GM19463 (cell line): ENCODE measurements at regions not wholly inside any gene's neighbourhood (a gene's known extent, or its start where the extent isn't known, plus 50 kb on each side); places are given as distances from the start of the nearest gene placed in this dataset.

ENCODE experiments used
- ATAC-seq: cut with Tn5 transposase; IDR thresholded peaks from one replicate; pipeline ENCODE4 v1.9.1; 2021; ENCODE audit warnings: mild to moderate bottlenecking, moderate library complexity; ENCODE audit not compliant: unreplicated experiment

DNA sequence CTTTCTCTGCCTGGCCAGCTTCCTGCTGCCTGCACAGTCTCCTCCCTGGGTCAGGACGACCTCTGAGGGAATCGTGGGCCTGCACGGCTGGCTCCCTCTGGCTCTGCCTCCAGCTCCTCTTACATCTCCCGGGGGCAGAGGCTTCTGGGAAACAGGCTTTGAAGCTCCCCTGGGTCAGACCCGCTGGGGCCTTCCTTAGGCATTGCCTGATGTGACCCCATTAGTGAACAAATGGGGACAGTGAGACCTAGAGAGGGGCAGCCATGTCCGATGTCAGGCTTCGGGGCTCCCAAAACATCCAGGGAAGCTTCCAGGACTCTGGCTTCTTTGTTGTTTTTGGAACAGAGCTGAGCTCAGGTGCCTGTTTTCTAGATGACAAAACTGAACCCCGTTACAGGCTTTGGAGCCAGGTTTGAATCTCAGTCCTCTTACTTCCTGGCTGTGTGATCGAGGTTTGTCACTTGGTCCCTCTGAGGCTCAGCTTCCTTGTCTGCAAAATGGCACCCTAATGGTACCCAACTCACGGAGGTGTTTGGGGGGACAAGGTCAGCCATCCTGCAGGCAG is 94.3 kb downstream of the CEBPB start:
- no peak for ATAC-seq

- ATAC-seq, result no peak
Measured at GRCh38 chr20:50285376-50286173, 94.9 kb downstream of the CEBPB start.

- ATAC-seq, result no peak
Measured at GRCh38 chr20:50286174-50286511, 95.5 kb downstream of the CEBPB start.

DNA sequence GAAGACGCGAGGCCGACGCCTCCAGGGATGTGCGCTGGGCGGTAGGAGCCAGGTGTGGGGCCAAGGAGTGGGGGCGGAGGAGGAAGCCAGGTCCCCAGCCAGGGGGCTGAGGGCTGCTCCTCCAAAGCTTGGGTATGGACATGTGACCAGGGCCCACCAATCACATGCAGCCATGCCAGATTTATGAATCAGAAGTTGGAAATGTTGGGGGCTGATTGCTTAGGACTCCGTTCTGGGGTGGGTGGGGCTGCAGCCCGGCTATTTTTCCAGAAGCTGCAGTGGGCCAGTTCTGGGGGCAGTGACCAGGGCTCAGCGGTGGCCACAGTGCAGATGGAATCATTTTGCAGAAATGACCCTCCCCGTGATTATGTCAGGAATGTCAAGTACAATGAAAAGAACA is 96.0 kb downstream of the CEBPB start:
- ATAC-seq, result no peak

DNA sequence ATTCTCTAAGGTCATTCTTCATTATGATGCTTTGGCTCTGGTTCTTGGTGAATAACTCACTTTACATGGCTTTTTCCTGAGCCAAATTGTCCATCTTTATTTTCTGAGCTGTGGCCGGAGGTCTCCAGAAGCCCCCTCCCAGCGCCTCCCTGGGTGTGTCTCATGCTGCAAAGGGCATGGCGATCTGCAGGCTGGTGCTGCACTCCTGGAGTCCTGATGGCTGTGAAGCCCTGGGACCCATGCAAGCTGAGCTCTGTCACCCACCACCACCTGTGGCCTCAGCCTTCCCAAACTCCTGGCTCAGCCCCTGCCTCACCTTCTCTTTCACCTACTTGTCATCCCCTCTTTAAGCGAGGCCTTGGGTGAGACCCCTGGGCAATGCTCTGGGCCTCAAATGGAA is 96.9 kb downstream of the CEBPB start:
- ATAC-seq, result no peak

DNA sequence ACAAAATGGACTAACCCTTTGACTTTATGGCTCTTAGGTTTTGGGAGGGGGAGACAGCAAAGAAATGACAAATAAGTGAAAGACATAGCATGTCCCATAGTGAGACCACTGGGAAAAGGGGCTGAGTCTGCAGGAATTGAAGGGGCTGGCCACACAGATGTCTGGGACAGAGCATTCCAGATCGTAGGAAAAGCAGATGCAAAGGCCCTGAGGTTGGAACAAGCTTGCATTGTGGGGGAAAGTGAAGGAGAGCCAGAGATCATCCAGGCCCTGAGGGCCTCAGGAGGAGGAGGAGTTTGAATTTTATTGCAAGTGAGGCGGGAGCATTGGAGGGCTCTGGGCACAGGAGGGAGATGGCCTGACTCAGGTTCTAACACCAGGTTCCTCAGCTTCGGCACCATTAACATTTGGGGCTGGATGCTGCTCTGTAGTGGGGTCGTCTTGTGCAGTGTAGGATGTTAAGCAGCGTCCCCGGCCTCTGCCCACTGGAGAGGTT is 97.5 kb downstream of the CEBPB start:
- ATAC-seq, result no peak

- no peak for ATAC-seq
Measured at GRCh38 chr20:50289581-50289980, 99.0 kb downstream of the CEBPB start.

DNA sequence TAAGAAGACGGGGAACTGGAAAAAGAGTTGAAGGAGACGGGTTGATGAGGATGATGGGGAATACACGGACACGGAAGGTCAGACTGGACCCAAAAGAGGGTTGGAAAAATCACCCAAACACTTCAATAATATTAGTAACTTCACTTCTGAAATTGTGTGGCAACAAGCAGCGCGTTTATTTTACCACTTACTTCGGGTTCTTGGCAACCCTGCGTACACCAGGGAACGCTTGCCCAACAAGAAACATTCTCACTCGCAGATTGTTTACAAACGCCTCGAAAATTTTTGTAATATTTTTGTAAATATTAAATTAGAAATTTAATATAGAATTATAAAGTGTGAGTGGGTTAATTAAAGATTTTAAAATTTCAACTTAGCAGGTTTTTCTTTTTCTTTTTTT is 99.5 kb downstream of the CEBPB start:
- no peak for ATAC-seq

DNA sequence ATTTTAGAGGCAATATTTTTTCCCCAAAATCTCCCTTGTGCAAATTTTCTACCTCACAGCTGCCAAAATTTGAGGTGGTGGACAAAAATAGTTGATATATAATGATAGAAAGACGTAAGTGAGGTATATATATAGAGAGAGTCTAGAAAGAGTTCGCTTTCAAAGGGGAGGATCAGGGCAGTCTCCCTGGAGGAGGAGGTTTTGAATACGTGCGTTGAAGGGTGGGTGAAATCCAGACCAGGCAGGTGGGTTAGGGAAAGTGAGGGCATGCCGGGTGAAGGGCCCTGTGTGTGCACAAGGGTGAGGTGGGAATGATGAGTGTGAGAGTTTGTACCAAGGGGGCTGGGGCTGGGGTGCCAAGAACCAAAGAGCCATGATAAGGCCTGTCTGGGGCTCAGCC is 100.2 kb downstream of the CEBPB start:
- no peak for ATAC-seq

DNA sequence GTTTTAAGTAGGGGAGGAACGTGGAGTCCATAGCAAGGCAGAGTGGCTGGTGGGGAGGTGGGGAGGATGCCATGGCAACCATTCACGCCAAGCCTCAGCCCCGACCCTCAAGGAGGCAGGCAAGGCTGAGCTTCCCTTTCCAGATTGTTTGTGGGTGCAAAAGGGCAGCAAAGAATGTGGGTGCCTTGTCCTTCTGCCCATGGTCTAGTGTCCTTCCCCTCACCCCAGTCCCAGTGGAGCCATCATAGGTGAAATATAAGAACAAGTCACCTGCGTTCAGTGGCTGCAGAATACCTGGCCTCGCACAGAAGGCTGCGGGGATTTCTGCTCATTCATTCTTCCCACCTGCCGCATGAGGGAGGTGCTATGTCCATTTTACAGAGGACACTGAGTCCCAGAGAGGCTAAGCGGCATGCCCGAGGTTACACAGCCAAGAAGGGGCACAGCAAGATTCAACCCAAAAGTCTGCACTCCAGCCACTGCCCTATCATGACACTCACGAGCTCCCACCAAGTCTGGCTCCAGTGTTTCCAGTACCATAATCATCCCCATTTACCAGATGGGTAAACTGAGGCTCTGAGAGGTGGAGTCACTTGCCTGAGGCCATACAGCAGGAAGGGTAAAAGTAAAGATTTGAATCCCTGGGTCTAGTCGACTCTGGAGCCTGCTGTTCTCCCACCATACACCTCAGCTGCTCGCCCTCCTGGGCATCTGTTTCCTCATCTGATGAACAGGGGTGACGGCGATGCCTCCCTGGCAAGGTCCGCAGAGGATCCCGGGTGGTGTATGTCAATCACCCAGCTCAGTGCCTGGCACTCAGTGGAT is 100.8 kb downstream of the CEBPB start:
- ATAC-seq, result no peak

DNA sequence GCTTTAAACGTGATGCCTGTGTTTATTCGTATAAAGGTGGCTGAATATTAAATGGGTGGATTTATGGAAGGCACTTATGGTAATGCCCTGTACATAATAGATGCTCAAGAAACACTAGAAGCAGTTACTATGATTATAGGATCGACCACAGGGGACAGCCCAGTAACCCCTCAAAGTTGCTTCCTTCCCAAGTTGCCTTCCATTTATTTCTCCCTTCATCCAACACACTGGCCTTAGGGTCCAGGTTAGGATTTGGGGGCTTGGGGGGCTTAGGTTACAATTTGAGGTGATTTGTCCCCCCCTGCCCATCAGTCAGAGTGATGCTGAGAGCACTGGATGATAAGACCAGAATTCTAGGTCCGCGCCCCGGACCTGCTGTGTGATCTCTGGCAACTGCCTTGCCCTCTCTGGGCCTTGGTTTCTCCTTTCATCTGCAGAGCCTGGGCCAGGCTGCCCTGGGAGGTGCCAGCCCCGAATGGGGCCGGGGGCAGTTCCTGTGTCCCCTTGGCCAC is 101.5 kb downstream of the CEBPB start:
- no peak for ATAC-seq

DNA sequence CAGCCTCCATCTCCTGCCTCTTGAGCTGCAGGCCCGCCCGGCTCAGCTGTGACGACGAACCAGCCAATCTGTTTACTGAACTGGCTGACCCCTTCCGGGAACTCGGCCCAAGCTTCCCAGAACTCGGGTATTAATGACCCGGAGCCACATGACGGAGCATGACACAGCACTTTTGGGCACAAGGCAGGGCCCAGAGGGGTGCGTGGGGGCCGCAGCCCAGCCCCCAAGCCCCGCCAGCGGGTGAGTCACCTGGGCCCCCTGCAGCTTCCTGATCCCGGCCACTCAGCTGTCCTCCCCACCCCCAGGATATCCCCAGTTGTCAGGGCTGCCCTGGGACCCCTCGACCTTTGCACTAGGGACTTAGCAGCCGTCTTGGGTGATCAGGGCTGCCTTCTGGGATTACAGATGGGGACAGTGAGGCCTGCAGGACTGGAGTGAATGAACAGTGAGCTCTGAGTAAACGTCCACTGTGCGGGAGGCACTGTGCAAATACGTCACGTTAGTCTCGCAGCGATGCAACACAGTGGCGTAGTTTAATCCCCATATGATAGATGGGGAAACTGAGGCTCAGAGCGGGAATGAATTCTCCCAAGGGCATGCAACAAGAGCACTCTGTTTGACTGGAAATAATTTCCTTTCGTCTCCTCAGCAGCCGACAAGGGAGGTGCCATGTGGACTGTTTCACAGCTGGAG is 102.1 kb downstream of the CEBPB start:
- ATAC-seq, result no peak

- no peak for ATAC-seq
Measured at GRCh38 chr20:50293284-50294139, 102.9 kb downstream of the CEBPB start.

- ATAC-seq, result no peak
Measured at GRCh38 chr20:50294164-50295088, 103.8 kb downstream of the CEBPB start.

GRCh38 chr20:50295345-50295744 is 104.7 kb downstream of the CEBPB start:
- ATAC-seq, result no peak

DNA sequence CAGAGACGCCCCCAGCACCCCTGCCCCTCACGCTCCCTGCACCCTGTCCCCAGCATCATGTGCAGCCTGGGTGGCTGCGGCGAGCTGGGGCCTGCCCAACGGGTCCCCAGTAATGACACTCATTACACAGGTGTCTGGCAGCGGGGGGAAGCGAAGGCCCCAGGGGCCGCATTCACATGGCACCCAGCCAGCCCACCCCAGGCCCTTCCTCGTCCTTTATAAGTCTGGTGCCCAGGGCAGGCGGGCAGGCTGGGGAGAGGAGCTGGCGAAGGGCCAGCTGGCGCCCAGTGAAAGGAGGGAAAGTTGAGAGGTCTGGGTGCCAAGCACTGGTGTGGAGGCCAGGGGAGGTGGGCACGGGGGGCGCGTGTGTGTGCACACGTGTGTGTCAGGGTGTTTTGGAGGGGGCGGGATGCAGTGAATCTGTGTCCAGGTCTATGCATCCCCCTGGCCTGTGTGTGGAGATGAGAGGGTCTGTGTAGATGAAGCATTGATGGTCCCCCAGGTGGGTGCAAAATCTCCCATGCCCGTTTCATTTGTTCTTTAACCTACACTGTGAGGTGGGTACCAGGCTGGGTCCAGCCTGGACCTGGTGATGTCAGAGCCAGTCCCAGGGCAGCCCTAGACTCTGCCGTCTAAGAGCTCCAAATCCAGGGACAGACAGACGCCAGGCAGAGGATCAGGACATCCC is 105.3 kb downstream of the CEBPB start:
- ATAC-seq, result no peak

GRCh38 chr20:50296450-50297375 is 106.1 kb downstream of the CEBPB start:
- ATAC-seq, result no peak
